ENCODE measurements at regions not wholly inside any gene's neighbourhood (a gene's known extent, or its start where the extent isn't known, plus 50 kb on each side); places are given as distances from the start of the nearest gene placed in this dataset.
"Not testable (repeated sequence)": the region's sequence is repeated elsewhere in the genome, so short reads cannot be mapped to it uniquely, and the experiment has no call there.

DNA sequence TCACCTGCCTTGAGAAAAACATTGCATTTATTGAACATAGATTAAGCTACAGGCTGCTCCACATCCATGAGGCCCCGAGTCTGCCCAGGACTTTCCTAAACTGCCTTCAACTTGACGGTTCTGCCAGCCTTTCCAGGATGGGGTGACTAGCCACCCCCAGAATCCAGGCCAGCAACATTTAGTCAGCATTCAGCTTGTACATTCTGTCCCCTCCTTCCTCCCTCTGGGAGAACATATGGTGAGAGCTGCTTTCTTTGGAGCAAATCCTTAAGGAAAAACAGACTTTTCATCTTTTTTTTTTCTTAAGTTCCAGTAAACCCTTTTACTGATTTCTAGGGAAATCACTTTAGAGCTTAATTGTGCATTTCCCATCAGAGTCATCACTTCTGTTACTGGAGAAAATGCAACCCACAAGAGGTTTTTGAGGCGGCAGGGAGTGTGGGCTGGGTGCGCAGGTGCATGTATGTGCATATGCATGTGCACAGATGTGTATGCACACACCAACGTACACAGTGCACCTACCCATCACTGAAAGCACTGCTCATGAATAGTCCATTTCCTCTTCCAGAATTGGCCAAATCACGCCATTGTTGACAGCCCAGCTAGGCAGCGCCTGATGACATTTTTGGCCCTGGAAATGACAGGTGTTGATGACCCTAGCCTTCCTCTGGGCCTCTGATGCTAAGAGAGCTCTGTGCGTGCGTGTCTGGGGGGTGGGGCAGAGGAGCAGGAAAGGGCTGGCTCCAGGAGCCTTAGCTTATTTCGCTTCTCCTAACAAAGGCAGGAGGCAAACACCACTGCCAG is 145.6 kb downstream of the HSD17B3 start:
- no peak for DNase-seq

DNA sequence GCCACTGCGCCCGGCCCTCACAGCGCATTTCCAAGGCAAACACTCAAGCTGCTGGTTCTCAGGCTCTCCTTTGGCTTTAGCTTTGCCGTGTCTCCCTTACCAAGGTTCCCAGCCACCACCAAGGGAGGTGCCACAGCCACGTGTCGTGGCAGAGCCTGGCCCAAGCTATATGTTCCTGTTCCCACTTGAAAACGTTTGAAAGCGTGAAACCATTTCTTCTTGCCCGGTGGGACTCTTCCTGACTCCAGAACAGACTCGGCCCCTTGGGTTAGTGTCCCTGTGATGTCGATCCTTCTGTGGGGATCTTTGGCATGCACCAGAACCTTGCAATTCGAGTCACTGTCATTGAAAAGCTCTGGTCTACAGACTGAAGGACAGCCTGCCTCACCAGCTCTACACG is 147.9 kb downstream of the HSD17B3 start:
- DNase-seq, result no peak

DNA sequence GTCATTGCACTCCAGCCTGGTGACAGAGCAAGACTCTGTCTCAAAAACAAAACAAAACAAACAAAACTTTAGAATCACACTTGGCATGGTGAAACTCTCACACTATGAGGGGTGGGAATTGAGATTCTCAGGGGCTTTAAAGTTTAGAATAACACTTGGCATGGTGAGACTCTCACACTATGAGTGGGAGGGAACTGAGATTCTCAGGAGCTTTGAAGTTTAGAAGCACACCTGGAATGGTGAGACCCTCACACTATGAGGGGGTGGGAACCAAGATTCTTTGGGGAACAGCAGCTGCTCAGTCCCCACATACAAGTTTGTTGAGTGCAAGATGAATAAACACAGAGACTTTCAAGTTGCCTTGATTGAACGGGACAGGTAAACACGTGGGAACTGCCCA is 149.4 kb downstream of the HSD17B3 start:
- DNase-seq, result no peak

DNA sequence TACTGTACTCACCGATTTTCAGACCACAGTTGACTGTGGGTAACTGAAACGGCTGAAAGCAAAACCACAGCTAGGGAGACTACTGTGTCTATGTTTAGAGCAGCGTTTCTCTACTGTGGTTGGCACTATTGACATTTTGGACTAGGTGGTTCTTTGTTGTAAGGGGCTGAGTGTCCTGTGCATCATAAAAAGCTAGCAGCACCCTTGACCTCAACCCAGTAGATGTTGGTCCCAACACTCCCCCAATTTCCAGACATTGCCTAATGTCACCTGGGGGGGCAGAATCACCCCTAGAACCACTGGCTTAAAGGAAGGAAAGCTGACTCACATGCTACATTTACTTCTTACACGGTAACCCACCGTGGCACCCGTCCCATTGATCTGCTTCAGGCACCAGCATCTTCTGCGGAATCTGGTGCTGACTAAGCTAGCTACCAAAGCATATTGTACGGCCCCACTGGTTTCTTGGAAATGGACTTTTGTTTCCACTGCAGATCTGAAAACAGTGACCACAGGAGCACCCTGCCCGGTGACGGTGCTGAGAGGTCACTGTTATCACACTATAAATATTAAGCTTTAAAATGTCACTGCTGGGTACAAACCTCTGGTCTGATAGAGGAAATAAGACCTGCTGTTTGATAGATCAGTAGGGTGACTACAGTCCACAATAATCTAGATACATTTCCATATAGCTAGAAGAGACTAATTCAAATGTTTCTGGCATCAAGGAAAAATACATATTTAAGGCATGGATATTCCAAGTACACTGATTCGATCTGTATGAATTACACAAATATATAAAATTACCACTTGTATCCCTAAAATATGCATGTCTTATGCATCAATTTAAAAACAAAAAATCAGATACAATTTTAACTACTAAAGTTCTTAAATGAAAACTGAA is 151.4 kb downstream of the HSD17B3 start:
- DNase-seq, result peak; percentile 48

DNA sequence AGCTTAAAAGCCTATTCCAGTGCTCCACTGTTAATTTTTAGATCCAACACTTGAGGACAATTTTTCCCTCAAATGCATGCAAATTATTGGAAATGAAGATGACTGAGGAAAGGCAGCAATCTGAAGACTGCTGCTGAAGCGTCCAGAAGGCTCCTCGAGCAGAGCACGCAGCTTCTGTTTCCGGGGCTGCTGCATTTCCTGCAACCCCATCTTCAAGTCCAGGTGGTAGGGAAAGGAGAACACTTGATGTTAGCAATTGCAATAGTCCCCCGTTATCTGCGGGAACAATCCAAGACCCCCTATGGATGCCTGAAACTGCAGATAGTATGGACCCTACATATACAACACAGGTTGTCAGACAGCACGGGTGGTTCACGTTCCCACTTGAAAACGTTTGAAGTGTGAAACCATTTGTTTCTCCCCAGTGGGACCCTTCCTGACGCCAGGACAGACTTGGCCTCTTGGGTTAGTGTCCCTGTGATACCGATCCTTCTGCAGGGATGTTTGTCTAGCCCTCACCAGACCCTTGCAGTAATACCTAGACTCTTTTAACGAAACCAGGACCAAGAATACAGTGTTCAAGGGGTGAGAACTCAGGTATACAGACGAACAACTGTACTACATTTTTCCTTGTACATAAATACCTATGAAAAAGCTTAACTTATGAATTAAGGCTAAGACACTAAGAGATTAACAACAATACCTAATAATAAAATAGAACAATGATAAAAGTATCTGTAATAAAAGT is 152.3 kb downstream of the HSD17B3 start:
- no peak for DNase-seq

DNA sequence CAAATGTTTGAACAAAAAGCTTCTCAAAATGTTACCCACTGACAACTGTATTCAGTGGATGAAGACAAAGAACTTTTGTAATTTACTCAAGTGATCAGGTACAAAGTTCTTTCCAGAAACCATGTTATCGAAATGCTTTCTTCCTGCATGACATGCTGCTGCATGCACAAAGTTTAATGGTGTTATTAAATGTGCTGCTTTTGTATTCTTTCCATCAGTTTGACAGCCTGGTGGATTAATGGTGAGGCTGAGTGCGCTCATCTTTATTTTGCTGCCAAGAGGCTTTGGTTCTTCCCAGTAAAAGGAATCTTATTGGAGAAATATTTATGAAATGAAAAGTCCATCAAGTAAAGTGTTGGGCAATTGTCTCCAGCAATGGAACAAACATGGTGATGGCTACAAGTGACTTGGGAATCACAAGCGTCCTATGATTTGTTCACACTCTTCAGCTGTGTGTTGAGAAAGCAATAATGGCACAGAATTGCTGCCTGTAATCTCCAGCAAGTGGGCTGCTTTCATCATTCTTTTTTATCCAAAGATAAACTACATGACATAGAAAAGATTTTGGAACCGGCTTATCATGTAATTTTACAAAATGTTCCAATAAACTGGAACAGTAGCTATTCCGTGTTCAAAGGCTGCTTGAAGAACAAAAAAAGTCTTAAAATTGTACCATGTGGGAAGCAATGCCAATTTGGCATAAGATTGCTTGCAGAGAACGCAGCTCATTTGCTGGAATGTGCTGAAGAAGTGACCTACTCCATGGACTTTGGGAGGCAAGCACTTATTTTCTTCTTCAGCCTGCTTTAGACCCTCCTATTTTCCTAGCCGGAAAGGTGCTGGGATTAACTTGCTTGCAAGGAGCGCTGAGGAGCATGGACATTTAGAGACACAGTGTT is 153.1 kb downstream of the HSD17B3 start:
- no peak for DNase-seq

DNA sequence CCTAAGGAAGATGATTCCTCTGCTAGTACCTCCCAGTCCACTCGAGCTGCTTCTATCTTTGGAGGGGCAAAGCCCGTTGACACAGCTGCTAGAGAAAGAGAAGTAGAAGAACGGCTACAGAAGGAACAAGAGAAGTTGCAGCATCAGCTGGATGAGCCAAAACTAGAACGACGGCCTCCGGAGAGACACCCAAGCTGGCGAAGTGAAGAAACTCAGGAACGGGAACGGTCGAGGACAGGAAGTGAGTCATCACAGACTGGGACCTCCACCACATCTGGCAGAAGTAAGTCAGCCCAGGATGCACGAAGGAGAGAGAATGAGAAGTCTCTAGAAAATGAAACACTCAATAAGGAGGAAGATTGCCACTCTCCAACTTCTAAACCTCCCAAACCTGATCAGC is 154.9 kb downstream of the HSD17B3 start:
- not testable (repeated sequence) for DNase-seq

DNA sequence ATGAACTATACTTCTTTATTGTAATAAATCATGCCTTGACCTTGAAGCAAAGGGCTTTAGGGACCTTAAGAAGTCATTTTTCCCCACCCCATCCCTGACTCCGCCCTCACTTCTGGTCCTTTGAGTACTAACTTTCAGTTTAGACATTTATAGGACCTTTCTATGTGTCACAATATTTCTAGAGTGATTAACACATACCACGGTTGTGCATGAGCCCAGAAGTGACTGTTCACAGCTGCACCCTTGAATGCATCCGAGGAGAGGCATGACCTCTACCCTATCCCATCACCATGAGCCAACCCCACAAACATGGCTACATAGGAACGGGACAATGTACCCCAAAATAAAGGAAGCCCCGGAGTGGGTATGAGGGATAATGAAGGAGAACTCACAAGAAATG is 160.3 kb downstream of the HSD17B3 start:
- no peak for DNase-seq

DNA sequence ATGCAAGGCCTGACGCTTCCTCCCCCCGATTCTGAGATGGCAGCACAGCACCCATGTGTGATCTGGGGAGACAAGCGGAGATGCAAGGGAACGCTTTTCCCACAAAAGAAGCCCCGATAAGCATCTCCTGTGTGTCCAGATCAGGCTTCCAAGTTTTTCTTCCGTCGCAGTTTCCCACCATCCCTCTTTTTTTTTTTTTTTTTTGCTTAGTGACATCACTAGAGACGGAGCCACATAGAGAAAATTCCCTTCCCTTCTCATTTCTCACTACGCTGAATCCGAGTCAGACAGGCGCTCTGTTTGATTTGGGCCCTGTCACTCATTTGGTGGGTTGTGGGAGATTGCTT is 160.9 kb downstream of the HSD17B3 start:
- DNase-seq, result no peak

DNA sequence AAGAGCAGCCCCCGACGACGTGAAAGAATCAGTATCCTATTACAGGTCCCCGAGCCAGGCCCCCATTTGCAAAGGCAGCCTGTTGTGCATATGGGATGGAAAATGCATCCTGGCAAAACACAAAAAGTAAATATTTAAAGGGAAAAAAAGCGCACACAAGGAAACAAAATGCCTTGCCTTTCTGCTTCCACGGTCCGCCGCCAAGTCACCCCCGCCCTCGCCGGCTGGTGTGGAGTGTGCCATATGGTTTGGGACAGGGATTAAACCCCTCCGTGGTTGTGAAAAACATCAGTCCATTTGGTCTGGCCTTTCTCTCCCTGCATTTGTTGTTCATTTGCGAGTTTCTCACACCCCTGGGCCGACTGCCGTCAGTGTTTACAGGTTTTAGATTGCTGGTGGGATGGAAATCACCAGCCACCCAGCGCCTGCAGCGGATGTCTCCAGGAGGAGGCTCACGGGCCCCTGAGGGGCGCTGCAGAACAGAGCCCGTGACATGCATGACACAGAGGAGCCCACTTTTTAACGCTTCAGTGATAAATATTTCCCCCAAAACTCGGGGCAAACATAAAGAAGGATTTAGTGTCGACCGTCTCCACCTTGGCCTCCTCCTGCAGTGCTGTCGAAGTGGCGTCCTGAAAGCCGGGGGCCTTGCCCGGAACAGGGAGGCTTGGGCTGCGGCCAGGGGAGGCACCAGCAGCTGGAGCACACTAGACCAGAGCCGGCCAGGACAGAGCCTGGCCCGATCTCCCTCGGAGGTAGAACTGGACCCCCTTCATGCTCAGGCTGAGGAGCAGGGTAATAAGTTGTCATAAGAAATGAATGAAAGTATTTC is 161.5 kb downstream of the HSD17B3 start:
- DNase-seq, result no peak

DNA sequence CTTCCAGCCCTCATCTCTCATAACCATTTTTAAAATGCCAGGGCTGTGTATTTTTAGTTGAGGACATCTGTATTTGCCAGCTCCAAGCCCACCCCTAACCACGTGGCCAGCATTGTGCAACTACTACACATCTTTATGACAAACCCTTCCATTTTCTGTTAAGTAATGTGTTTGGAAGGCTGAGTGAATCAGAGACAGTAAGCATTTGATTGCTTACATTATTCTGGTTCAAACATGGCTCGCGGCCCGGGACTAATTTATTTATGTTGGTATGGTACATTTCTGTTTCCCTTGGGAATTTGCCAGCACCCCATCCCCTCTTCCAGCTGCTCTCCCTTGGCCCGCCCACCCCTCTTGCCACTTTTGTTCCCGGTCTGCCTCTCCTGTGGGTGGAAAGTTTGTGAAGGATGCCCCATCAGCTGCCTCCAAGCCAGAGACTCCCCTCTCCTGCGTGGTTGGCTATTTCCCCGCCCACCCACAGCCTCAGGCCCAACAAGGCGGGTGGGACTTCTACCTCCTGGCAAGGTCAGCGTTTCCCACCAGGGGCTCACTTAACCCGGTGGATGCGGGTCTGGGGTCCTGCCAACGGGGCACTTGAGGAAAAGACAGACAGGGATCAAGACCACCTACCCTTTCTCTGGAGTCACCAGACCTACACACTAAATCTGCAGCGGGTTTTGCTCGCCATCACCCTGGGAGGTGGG is 162.2 kb downstream of the HSD17B3 start:
- DNase-seq, result no peak

DNA sequence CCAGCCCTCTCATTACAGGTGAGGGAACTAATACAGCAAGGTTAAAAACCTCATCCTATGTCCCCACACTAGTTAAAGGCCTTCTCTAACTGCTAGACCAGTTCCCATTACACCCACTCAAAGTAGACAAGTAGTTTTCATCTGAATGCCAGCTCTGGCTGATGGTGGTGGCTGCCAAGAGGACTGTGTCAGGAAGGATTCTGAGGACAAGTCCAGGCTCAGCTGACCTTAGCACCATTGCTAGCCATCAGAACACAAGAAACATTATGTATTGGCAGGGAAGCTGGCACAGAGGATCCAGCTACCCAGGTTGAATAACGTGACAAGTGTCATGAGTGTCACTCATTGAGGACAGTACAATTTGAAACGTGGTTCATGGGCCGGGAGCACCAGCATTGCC is 163.4 kb downstream of the HSD17B3 start:
- DNase-seq, result no peak

DNA sequence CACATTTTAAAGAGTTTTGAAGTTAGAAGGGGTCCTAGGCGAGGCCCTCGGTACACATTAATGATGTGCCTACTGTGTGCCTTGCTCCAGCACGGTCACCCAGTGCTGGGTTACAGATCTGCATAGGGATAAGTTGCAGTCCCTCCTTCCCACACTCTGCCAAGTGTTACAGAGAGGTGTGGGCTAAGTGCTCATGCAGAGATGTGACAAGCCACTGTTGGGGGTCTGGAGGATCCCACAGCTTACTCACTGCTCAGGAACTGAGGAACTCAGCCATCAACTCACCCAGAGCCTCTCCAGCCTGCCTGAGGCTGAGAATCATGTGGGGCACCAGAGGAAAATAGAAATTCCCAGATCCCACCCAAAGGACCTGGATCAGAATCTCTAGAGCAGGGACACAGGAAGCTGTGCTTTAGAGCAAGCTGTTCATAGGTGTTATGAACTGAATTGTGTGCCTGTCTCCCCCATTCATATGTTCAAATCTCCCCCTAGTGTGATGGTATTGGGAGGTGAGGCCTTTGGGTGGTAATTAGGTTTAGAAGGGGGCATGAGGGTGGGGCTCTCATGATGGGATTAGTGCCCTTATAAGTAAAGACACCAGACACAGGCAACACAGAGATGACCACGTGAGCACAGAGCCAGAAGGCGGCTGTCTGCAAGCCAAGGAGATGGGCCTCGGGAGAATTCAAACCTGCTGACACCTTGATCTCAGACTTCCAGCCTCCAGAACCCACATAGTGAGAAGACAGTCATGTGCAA is 164.1 kb downstream of the HSD17B3 start:
- no peak for DNase-seq

DNA sequence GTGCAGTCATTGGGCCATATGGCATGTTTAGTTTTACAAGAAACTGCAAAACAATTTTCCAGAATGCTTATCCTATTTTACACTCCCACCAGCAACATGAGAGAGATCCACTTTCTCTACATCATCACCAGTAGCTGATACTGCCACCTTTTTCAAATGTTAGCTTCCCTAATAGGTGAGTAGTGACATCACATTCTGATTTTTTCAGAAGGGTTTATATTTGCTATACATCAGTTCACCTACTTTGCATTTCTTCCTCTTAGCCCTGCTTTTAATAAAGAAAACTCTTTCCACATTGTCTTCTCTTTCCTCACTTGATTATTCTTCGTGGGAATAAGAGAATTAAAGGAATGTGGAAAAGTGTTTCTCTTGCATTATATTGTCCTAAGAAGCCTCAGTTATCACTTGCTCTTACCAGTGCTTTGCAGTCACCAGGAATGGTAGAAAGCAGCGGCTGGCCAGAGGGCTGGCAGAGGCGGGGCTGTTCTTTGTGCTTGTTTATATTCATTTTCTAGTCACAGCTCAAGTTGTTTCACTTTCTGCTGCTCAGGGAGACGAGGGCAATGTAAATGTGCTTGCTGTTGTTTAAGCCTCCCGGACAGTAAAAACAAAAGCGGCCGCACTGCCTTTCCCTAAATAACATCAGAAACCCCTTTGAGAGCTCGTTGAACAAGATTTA is 164.8 kb downstream of the HSD17B3 start:
- DNase-seq, result no peak

DNA sequence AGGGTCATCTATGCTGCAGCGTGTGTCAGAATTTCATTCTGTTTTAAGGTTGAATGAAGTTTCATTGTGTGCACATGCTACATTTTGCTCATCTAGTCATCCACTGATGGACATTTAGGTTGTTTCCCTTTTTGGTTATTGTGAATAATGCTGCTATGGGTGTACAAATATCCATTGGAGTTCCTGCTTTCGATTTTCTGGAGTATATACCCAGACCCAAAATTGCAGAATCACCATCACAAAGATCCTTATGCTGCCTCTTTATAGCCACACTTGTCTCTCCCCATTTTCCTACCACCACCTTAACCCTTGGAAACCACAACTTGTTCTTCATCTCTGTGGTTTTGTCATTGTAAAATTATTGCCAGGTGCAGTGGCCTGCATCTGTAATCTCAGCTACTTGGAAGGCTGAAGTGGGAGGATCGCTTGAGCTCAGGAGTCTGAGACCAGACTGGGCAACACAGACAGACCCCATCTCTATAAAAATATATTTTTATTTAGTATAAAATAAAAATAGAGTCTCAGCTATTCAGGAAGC is 166.2 kb downstream of the HSD17B3 start:
- no peak for DNase-seq

DNA sequence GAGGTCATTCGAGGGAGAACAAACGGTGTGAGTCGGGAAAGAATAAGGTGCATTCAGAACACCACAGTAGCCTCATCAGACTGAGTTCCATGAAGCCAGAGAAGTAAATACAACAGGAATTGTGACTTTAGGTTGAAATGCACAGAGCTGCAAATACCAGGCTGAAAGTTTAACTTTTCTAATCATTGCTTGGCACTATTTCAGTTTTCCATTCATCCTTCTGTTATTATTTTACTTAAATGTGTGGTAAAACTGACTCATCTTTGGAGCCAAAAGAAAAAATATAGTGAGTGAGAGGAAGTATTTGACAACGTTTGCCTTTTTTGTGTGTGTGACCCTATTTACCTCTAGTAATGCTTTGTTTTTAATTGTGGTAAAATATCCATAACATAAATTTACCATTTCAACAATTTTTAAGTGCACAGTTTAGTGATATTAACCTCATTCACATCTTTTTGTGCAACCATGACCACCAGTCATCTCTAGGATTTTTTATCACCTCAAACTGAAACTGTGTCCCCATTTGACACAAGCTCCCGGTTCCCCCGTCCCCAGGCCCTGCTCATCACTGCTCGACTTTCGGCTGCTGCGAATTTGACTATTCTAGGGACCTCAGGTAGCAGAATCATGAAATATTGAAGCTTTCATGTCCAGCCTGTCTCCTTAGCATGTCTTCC is 166.8 kb downstream of the HSD17B3 start:
- DNase-seq, result no peak

DNA sequence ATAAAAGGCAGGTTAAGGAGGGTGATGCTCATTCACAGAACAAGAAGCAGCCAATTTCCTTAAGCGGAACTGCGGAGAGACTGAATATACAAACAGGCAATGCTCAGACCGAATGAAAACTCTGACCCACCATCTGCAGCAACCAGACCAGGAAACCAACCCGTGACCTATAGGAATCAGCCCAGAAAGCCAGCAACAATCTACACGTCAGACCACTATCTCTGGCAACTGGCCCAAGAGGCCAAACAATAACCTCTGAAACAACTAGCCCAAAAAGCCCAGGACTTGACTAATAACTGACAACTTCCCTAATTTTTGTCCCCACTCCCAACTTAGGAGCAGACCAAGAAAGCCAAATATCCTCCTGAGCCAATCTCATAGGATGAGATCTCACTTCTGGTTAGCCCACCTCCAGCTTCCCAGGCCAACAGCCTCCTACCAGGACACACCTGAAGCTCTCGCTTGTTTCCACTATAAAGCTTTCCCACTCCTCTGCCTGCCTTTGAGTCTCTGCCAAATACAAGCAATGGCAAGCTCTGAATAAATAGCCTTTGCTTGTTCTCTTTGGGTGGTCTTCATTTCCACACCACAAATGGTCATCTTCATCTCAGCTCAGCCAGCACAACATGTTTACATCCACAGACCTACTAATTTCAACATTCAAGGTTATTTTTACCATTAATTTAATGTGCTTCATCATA is 168.5 kb downstream of the HSD17B3 start:
- DNase-seq, result no peak

DNA sequence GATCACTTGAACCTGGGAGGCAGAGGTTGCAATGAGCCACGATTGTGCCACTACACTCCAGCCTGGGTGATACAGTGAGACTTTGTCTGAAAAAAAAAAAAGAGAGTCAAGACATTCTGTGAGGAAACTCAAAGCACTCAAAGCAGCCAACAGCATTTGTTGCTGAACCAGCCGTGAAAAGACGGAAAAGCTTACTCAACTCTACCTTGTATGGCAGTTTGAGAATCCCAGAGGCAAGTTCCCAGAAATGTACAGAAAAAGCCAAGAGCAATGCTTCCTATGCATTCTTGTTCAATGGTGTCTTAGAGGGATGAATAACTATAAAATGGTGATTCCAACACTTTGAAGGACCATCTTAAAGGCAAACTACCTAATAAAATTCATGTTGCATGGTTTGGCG is 170.2 kb downstream of the HSD17B3 start:
- DNase-seq, result no peak

Measured in activated CD4-positive, CD25-positive, alpha-beta regulatory T cell treated with anti-CD3 and anti-CD28 coated beads, Interleukin-2, amount 50 U/mL, for 72 hours (primary cell).